ENCODE measurements at regions not wholly inside any gene's neighbourhood (a gene's known extent, or its start where the extent isn't known, plus 50 kb on each side); places are given as distances from the start of the nearest gene placed in this dataset.

- H2AFZ ChIP-seq (ENCODE audit: low read length): no peak overlapping the region
- CTCF ChIA-PET (ENCODE audit: low intra/inter-chr PET ratio, low total read pairs): no interaction called here
- FAIRE-seq (no peak), ATAC-seq (no peak), DNase-seq (ENCODE audit: low spot score) (no peak)
- H3K27me3 ChIP-seq (ENCODE audit: control insufficient read depth in 1 of 2, insufficient read depth in 2 of 2, low read length in 2 of 2): peaks cover 0 to 9% of the 10 kb centered on the region in 2 experiments; a peak in 2 of 5 replicates
- H4K20me1 ChIP-seq (ENCODE audit: insufficient read depth, low read length): no peaks in the 10 kb centered on the region
- no peak overlapping the region for H3K27ac ChIP-seq (ENCODE audit: extremely low read length, insufficient read depth, low read length)
- in situ Hi-C loops (cut with HindIII; ENCODE audit: extremely low pct_ligation_motif_present, low pct_unique_long_range_greater_than_20kb) (no loop called here), intact Hi-C loops (cut with micrococcal nuclease; ENCODE audit: unreplicated experiment) (no loop called here)
- no peak overlapping the region for H3K4me2 ChIP-seq (ENCODE audit: low read depth, low read length)
- 0 out of 2 replicates have a peak, but pooled peaks cover 11% of the 10 kb centered on the region for H3K4me1 ChIP-seq (ENCODE audit: insufficient read depth, low read length)
- no peak overlapping the region for H3K9ac ChIP-seq (ENCODE audit: insufficient read depth, low read depth, low read length)
- BruUV-seq (replicated peaks): no TSS peak
- no peaks in the 10 kb centered on the region for H3K79me2 ChIP-seq (ENCODE audit: insufficient read depth, low read length)
- 85% methylated on average over 4 of the region's 4 CpGs for WGBS (ENCODE audit: low lambda C conversion rate)
- POLR2A ChIA-PET: no interaction called here
- no peaks in the 10 kb centered on the region for H3K9me3 ChIP-seq (ENCODE audit: low read length)
- no peak overlapping the region for H3K4me3 ChIP-seq (replicated peaks in 1 of 3; ENCODE audit: insufficient read depth in 1 of 3, low read depth in 2 of 3, low read length in 3 of 3)
- TF ChIP-seq ZNF788 (CRISPR knock-in tag; IDR thresholded peaks at IDR 0.05; ENCODE audit: borderline replicate concordance) (no peak), GTF3A (CRISPR knock-in tag; conservative IDR thresholded peaks at IDR 0.05) (no peak), CREM (IDR thresholded peaks at IDR 0.05) (no peak), CREM (CRISPR knock-in tag; IDR thresholded peaks at IDR 0.05) (no peak), ZNF230 (CRISPR knock-in tag; IDR thresholded peaks at IDR 0.05) (no peak), MEIS2 (CRISPR knock-in tag; IDR thresholded peaks at IDR 0.05) (no peak), SALL1 (CRISPR knock-in tag; IDR thresholded peaks at IDR 0.05) (no peak), MEIS1 (CRISPR knock-in tag; IDR thresholded peaks at IDR 0.05; ENCODE audit: borderline replicate concordance) (no peak), ZC3H13 (CRISPR knock-in tag; IDR thresholded peaks at IDR 0.05) (no peak), ATF3 (CRISPR knock-in tag; IDR thresholded peaks at IDR 0.05) (no peak), FOXA3 (CRISPR knock-in tag; IDR thresholded peaks at IDR 0.05) (no peak), ZBTB7B (CRISPR knock-in tag; IDR thresholded peaks at IDR 0.05) (no peak), RBM39 (IDR thresholded peaks at IDR 0.05; ENCODE audit: low read depth, low read length, poor library complexity, severe bottlenecking) (no peak), ARID3A (IDR thresholded peaks at IDR 0.05; ENCODE audit: low read depth, low read length) (no peak), CEBPG (CRISPR knock-in tag; IDR thresholded peaks at IDR 0.05) (no peak), PAXIP1 (CRISPR knock-in tag; conservative IDR thresholded peaks at IDR 0.05) (no peak), ZIK1 (CRISPR knock-in tag; IDR thresholded peaks at IDR 0.05; ENCODE audit: borderline replicate concordance, low read depth) (no peak), JARID2 (CRISPR knock-in tag; IDR thresholded peaks at IDR 0.05; ENCODE audit: insufficient replicate concordance) (no peak)
- H3K36me3 ChIP-seq (replicated peaks in 1 of 2; ENCODE audit: control insufficient read depth in 1 of 2, insufficient read depth in 2 of 2, low read length in 2 of 2): no peaks in the 10 kb centered on the region
Measured at GRCh38 chr13:44302233-44302632, 71.4 kb upstream of the SERP2 start.
